ENCODE measurements at regions not wholly inside any gene's neighbourhood (a gene's known extent, or its start where the extent isn't known, plus 50 kb on each side); places are given as distances from the start of the nearest gene placed in this dataset.

DNA sequence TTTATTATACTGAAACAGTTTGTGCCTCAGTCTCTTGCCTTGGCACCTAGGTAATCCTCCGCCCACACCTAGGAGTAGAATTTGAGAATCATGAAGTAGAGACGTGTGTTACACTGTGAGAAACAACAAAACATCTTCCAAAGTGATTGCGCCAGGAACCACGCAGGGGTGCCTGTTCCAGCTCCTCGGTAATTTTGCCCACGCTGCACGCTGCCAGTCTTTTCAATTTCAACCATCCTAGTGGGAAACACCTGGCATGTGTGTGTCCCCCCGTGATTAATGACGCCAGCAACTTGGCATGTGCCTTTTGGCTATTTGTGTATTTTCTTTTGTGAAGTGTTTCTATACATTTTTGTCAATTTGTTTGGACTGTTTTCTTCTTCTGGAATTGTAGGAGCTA, 919.1 kb downstream of the BRD1 start:
- DNase-seq (ENCODE audit: insufficient read length, low spot score) (no peak), FAIRE-seq (no peak)
- TF ChIP-seq TAF1 (IDR thresholded peaks at IDR 0.05; ENCODE audit: low read depth, low read length) (no peak), POU2F2 (IDR thresholded peaks at IDR 0.05; ENCODE audit: low read depth, low read length) (no peak), POLR2AphosphoS5 (IDR thresholded peaks at IDR 0.05; ENCODE audit: low read depth, low read length) (no peak), SPI1 (IDR thresholded peaks at IDR 0.05; ENCODE audit: low read depth, low read length) (no peak), PAX5 (IDR thresholded peaks at IDR 0.05; ENCODE audit: insufficient read depth, low read length, severe bottlenecking) (no peak), POLR2A (IDR thresholded peaks at IDR 0.05; ENCODE audit: low read depth, low read length) (no peak)

DNA sequence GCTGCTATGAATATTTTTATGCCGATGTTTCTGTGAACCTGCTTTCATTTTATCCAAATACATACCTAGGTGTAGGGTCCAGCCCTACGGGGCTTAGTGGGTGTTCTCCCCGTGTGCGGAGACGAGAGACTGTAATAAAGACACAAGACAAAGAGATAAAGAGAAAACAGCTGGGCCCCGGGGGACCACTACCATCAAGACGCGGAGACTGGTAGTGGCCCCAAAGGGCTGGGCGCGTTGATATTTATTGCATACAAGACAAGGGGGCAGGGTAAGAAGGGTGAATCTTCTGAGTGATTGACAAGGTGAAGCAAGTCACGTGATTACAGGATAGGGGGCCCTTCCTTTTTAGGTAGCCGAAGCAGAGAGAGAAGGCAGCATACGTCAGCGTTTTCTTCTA, 920.1 kb downstream of the BRD1 start:
- FAIRE-seq (no peak), DNase-seq (ENCODE audit: insufficient read length, low spot score) (no peak)
- TF ChIP-seq TAF1 (IDR thresholded peaks at IDR 0.05; ENCODE audit: low read depth, low read length) (no peak), PAX5 (IDR thresholded peaks at IDR 0.05; ENCODE audit: insufficient read depth, low read length, severe bottlenecking) (no peak), POLR2AphosphoS5 (IDR thresholded peaks at IDR 0.05; ENCODE audit: low read depth, low read length) (no peak), POLR2A (IDR thresholded peaks at IDR 0.05; ENCODE audit: low read depth, low read length) (no peak), SPI1 (IDR thresholded peaks at IDR 0.05; ENCODE audit: low read depth, low read length) (no peak), POU2F2 (IDR thresholded peaks at IDR 0.05; ENCODE audit: low read depth, low read length) (no peak)

DNA sequence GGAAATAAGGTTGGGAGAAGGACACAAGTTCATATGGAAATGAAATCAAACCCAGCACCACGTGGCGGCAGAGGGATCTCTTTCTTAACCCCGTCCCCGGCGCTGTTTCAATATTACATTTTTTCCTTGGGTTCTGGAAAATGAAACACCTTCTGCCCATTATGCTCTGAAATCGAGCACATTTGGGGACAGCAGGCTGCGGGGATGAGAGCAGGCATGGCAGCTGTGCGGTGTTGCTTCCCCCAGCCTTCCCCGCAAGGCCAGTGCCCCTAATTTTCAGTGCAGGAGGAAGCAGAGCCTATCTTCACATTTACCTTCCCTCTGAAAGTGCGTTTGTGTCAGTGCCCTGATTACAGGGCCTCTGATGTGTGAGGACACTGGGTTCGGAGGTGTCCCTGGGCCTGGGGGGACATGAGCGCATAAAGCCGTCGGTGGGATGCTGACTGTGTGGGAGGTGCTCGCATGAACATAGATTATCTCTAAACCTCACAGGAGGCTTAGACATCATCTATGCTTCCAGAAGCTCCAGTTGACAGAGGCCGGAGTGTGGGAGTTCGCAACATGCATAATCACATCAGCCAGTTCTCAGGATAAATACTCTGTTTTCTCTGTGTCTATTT, 921.3 kb downstream of the BRD1 start:
- TF ChIP-seq PAX5 (IDR thresholded peaks at IDR 0.05; ENCODE audit: insufficient read depth, low read length, severe bottlenecking): no peak
- no peak for TF ChIP-seq POU2F2 (IDR thresholded peaks at IDR 0.05; ENCODE audit: low read depth, low read length)
- no peak for TF ChIP-seq SPI1 (IDR thresholded peaks at IDR 0.05; ENCODE audit: low read depth, low read length)
- no peak for TF ChIP-seq POLR2A (IDR thresholded peaks at IDR 0.05; ENCODE audit: low read depth, low read length)
- no peak for TF ChIP-seq TAF1 (IDR thresholded peaks at IDR 0.05; ENCODE audit: low read depth, low read length)
- TF ChIP-seq POLR2AphosphoS5 (IDR thresholded peaks at IDR 0.05; ENCODE audit: low read depth, low read length): no peak
- FAIRE-seq (no peak), DNase-seq (ENCODE audit: insufficient read length, low spot score) (no peak)

DNA sequence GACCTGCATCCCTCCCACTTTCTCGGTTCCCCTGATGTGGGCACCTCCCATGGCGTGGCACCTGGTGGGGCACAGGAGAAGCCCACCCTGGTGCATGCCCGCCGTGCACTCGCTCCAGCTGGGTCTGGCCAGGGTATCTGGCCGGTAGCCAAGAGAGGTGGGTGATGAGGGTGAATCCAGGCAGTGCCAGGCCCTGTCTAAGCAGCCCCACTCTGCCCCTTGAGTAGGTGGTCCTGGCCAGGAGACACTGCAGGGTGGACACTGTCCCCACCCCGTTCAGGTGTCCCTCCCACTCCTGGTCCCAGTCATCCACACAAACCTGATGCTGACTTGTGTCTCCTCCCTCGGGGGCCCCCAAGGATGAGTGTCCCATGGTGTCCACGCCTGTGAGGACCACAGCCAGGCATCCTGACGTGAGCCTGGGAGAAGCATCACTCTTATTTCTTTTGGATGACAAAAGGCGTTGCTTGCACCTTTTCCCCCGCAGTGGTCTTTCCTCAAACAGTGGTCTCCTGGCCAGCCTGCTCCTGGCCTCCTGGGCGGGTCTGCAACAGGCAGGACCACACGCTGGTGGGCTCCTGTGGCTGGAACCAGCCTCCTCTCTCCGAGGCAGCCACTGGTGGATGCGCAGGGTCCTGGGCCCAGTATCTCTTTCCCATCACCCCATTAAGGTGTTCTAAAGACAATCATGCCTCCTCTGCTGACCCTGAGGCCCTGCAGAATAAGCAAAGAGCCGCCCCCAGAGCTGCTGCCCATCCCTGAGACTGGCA, 922.3 kb downstream of the BRD1 start:
- no peak for FAIRE-seq
- DNase-seq (ENCODE audit: insufficient read length, low spot score): no peak

DNA sequence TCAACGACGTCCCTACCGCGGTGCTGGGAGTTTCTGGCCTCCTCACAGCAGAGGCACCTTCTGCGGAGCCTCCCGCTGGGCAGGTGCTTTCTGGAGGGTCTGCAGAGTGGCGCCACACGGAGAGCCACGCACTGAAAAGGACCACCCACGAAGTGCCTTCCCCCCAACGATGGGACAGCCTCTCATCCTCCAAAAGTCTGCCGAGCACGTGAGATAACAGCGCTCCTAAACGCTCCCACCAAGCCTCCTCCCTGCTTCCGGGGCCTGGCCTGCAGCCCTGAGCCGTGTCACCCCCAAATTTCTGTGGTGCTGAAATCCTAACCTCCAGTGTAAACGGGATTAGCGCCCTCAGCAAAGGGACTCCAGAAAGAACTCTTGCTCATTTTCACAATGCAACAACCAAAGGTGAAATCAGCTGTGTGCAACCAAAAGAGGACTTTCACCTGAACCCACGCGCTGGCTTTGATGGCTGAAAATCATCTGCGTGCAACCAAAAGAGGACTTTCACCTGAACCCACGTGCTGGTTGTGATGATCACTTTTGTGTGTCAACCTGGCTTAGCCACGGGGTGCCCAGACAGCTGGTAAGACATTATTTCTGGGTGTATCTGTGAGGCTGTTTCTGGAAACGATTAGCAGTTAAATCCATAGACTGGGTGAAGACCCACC, 924.6 kb downstream of the BRD1 start:
- TF ChIP-seq POLR2A (IDR thresholded peaks at IDR 0.05; ENCODE audit: low read depth, low read length): no peak
- no peak for TF ChIP-seq TAF1 (IDR thresholded peaks at IDR 0.05; ENCODE audit: low read depth, low read length)
- no peak for TF ChIP-seq POU2F2 (IDR thresholded peaks at IDR 0.05; ENCODE audit: low read depth, low read length)
- no peak for TF ChIP-seq POLR2AphosphoS5 (IDR thresholded peaks at IDR 0.05; ENCODE audit: low read depth, low read length)
- no peak for TF ChIP-seq PAX5 (IDR thresholded peaks at IDR 0.05; ENCODE audit: insufficient read depth, low read length, severe bottlenecking)
- no peak for FAIRE-seq
- DNase-seq (ENCODE audit: insufficient read length, low spot score): no peak

More for the DNA sequence above, 922.3 kb downstream of the BRD1 start:
- TF ChIP-seq POU2F2 (IDR thresholded peaks at IDR 0.05; ENCODE audit: low read depth, low read length) (no peak), POLR2AphosphoS5 (IDR thresholded peaks at IDR 0.05; ENCODE audit: low read depth, low read length) (no peak), SPI1 (IDR thresholded peaks at IDR 0.05; ENCODE audit: low read depth, low read length) (no peak), POLR2A (IDR thresholded peaks at IDR 0.05; ENCODE audit: low read depth, low read length) (no peak), PAX5 (IDR thresholded peaks at IDR 0.05; ENCODE audit: insufficient read depth, low read length, severe bottlenecking) (no peak), TAF1 (IDR thresholded peaks at IDR 0.05; ENCODE audit: low read depth, low read length) (no peak)

DNA sequence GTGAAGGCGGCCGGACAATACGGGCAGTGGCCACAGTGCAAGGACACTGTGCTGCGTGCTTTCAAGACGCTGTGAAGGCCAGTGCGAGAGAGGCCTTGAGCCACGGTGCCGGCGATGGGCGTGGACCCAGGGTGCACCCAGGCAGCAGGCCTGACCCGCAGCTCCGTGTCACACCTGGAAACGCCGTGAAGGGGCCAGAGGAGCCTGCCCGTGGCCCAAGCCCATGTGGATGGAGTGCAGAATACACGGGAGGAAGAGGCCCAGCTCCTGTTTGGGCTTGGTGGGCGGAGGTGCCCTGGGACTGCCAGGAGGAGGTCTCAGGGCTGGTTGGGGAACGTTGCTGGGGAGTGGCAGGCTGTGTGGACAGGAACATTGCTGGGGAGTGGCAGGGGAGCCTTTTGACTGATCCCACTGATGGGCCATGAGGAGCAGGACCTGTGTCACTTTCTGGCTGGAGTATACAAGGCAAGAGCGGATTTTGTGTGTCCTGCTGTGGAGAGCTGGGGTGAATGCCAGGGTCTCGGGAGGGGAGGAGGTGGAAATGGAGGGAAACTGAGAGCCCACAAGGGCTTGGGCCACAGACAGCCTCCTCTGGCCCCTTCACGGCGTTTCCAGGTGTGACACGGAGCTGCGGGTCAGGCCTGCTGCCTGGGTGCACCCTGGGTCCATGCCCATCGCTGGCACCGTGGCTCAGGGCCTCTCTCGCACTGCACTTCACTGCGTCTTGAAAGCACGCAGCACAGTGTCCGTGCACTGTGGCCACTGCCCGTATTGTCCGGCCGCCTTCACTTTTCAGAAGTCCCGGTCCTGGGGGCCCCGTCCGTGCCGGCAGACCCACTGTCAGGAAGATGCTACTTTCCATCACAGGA, 925.4 kb downstream of the BRD1 start:
- TF ChIP-seq POLR2A (IDR thresholded peaks at IDR 0.05; ENCODE audit: low read depth, low read length): no peak
- TF ChIP-seq PAX5 (IDR thresholded peaks at IDR 0.05; ENCODE audit: insufficient read depth, low read length, severe bottlenecking): no peak
- no peak for TF ChIP-seq TAF1 (IDR thresholded peaks at IDR 0.05; ENCODE audit: low read depth, low read length)
- TF ChIP-seq POLR2AphosphoS5 (IDR thresholded peaks at IDR 0.05; ENCODE audit: low read depth, low read length): no peak
- no peak for DNase-seq (ENCODE audit: insufficient read length, low spot score)
- FAIRE-seq: no peak

DNA sequence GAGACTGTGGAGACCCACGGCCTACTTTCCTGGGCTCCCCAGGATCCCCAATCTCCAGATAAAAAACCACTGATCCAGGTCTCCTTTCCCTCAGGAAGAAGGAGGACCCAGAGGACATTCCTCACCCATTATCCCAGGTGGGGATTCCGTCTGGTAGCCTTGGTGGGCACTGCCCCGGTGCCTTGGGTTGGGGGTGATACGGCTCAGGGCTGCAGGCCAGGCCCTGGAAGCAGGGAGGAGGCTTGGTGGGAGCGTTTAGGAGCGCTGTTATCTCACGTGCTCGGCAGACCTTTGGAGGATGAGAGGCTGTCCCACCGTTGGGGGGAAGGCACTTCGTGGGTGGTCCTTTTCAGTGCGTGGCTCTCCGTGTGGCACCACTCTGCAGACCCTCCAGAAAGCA, 926.3 kb downstream of the BRD1 start:
- TF ChIP-seq TAF1 (IDR thresholded peaks at IDR 0.05; ENCODE audit: low read depth, low read length) (no peak), POLR2AphosphoS5 (IDR thresholded peaks at IDR 0.05; ENCODE audit: low read depth, low read length) (no peak), POLR2A (IDR thresholded peaks at IDR 0.05; ENCODE audit: low read depth, low read length) (no peak), SPI1 (IDR thresholded peaks at IDR 0.05; ENCODE audit: low read depth, low read length) (no peak), PAX5 (IDR thresholded peaks at IDR 0.05; ENCODE audit: insufficient read depth, low read length, severe bottlenecking) (no peak), POU2F2 (IDR thresholded peaks at IDR 0.05; ENCODE audit: low read depth, low read length) (no peak)
- DNase-seq (ENCODE audit: insufficient read length, low spot score) (no peak), FAIRE-seq (no peak)

DNA sequence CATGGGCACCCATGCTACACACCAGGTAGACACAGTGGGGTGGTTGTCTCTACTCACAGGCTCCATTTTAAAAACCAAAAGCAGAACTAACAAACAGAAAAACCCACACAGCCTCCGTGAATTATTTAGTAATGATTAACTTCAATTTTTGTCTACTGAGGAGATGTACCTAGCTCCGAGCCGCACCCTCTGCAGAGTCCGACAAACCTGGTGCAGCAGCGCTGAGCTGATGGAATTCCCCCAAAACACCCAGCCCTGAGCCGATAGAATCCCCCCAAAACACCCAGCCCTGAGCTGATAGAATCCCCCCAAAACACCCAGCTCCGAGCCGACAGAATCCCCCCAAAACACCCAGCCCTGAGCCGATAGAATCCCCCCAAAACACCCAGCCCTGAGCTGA, 927.0 kb downstream of the BRD1 start:
- FAIRE-seq: no peak
- TF ChIP-seq POLR2AphosphoS5 (IDR thresholded peaks at IDR 0.05; ENCODE audit: low read depth, low read length) (no peak), TAF1 (IDR thresholded peaks at IDR 0.05; ENCODE audit: low read depth, low read length) (no peak), PAX5 (IDR thresholded peaks at IDR 0.05; ENCODE audit: insufficient read depth, low read length, severe bottlenecking) (no peak), SPI1 (IDR thresholded peaks at IDR 0.05; ENCODE audit: low read depth, low read length) (no peak), POLR2A (IDR thresholded peaks at IDR 0.05; ENCODE audit: low read depth, low read length) (no peak), POU2F2 (IDR thresholded peaks at IDR 0.05; ENCODE audit: low read depth, low read length) (no peak)
- no peak for DNase-seq (ENCODE audit: insufficient read length, low spot score)

DNA sequence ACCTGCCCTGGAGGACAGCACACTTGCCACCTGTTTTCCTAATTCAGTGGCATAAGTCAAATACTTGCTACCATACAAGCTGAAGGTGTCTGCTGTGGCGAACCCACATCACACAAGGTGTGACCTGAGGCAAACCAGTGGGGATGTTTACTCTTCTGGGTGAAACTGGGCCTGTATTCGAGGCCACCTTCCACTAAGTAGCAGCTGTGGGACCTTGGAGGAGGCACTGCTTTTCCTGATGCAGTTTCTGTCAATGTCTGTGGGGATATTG, 927.4 kb downstream of the BRD1 start:
- DNase-seq (ENCODE audit: insufficient read length, low spot score) (no peak), FAIRE-seq (no peak)
- no peak for TF ChIP-seq POLR2A (IDR thresholded peaks at IDR 0.05; ENCODE audit: low read depth, low read length)
- no peak for TF ChIP-seq PAX5 (IDR thresholded peaks at IDR 0.05; ENCODE audit: insufficient read depth, low read length, severe bottlenecking)
- TF ChIP-seq POU2F2 (IDR thresholded peaks at IDR 0.05; ENCODE audit: low read depth, low read length): no peak

All from GM12891 (cell line).